Gastroesophageal sphincter (tissue), 3 donors: ENCODE measurements at regions not wholly inside any gene's neighbourhood (a gene's known extent, or its start where the extent isn't known, plus 50 kb on each side); places are given as distances from the start of the nearest gene placed in this dataset.

Source experiments
- CTCF ChIP-seq, 4 experiments: fragments of 200-600 bp in 2 of 4; fragments of 450-650 bp in 2 of 4; sonication (generic) in 1 of 4; IDR thresholded peaks; one replicate each; pipeline ENCODE4 v1.5.1; 2017 to 2019; ENCODE audit warnings: antibody characterized with exemption in 4 of 4, mild to moderate bottlenecking in 2 of 4, moderate library complexity in 2 of 4
- EP300 ChIP-seq: sonication (generic); formaldehyde crosslinking; IDR thresholded peaks from one replicate; pipeline ENCODE4 v1.6.1; 2017; ENCODE audit warnings: antibody characterized with exemption, mild to moderate bottlenecking
- POLR2A ChIP-seq, 2 donors: fragments of 450-650 bp; IDR thresholded peaks; one replicate each; pipeline ENCODE4 v1.6.1; 2017; ENCODE audit warnings: antibody characterized with exemption in 2 of 2, mild to moderate bottlenecking in 2 of 2, moderate library complexity in 1 of 2
- POLR2AphosphoS5 ChIP-seq: sonication (generic); formaldehyde crosslinking; IDR thresholded peaks from one replicate; pipeline ENCODE4 v1.6.1; 2017; ENCODE audit warnings: antibody characterized with exemption

- no peak for TF ChIP-seq CTCF (IDR thresholded peaks at IDR 0.05)
- no peak for TF ChIP-seq POLR2A (IDR thresholded peaks at IDR 0.05)
- TF ChIP-seq POLR2AphosphoS5: no peak
- TF ChIP-seq EP300: no peak
Observed at GRCh38 chr9:107832871-107833270, 343.3 kb upstream of the KLF4 start.
